HG03432 (cell line): ENCODE measurements at regions not wholly inside any gene's neighbourhood (a gene's known extent, or its start where the extent isn't known, plus 50 kb on each side); places are given as distances from the start of the nearest gene placed in this dataset.
"Not testable (repeated sequence)": the region's sequence is repeated elsewhere in the genome, so short reads cannot be mapped to it uniquely, and the experiment has no call there.

Source experiments
- ATAC-seq: cut with Tn5 transposase; IDR thresholded peaks from one replicate; pipeline ENCODE4 v1.9.1; 2021; ENCODE audit warnings: mild to moderate bottlenecking, moderate library complexity; ENCODE audit not compliant: unreplicated experiment

- no peak for ATAC-seq
Measured at GRCh38 chr7:125490167-125490566, 560.5 kb upstream of the POT1 start.

GRCh38 chr7:125485223-125485622 is 555.6 kb upstream of the POT1 start:
- ATAC-seq, result no peak

GRCh38 chr7:125484755-125485154 is 555.1 kb upstream of the POT1 start:
- no peak for ATAC-seq

- ATAC-seq, result no peak
Measured at GRCh38 chr7:125481323-125481722, 551.7 kb upstream of the POT1 start.

- ATAC-seq, result no peak
Measured at GRCh38 chr7:125480762-125481161, 551.1 kb upstream of the POT1 start.

GRCh38 chr7:125468855-125469174 is 539.2 kb upstream of the POT1 start:
- no peak for ATAC-seq

GRCh38 chr7:125467996-125468854 is 538.6 kb upstream of the POT1 start:
- no peak for ATAC-seq

- ATAC-seq, result no peak
Measured at GRCh38 chr7:125465527-125465926, 535.9 kb upstream of the POT1 start.

- no peak for ATAC-seq
Measured at GRCh38 chr7:125462615-125463014, 533.0 kb upstream of the POT1 start.

GRCh38 chr7:125459038-125459437 is 529.4 kb upstream of the POT1 start:
- ATAC-seq, result no peak

GRCh38 chr7:125450749-125451148 is 521.1 kb upstream of the POT1 start:
- ATAC-seq, result no peak

GRCh38 chr7:125445836-125446235 is 516.2 kb upstream of the POT1 start:
- ATAC-seq, result no peak

- ATAC-seq, result no peak
Measured at GRCh38 chr7:125444864-125445263, 515.2 kb upstream of the POT1 start.

GRCh38 chr7:125436220-125436619 is 506.6 kb upstream of the POT1 start:
- no peak for ATAC-seq

- ATAC-seq, result no peak
Measured at GRCh38 chr7:125431349-125431748, 501.7 kb upstream of the POT1 start.

GRCh38 chr7:125430013-125430412 is 500.4 kb upstream of the POT1 start:
- ATAC-seq, result no peak

- ATAC-seq, result no peak
Measured at GRCh38 chr7:125427676-125428075, 498.1 kb upstream of the POT1 start.

- ATAC-seq, result no peak
Measured at GRCh38 chr7:125425506-125425905, 495.9 kb upstream of the POT1 start.

- no peak for ATAC-seq
Measured at GRCh38 chr7:125424721-125425120, 495.1 kb upstream of the POT1 start.

- ATAC-seq, result peak; percentile 71
Measured at GRCh38 chr7:125423458-125424155, 494.0 kb upstream of the POT1 start.

- not testable (repeated sequence) for ATAC-seq
Measured at GRCh38 chr7:125421407-125421806, 491.8 kb upstream of the POT1 start.

- ATAC-seq, result peak; percentile 54
Measured at GRCh38 chr7:125412890-125413665, 483.5 kb upstream of the POT1 start.
